ENCODE measurements at regions not wholly inside any gene's neighbourhood (a gene's known extent, or its start where the extent isn't known, plus 50 kb on each side); places are given as distances from the start of the nearest gene placed in this dataset.

DNA sequence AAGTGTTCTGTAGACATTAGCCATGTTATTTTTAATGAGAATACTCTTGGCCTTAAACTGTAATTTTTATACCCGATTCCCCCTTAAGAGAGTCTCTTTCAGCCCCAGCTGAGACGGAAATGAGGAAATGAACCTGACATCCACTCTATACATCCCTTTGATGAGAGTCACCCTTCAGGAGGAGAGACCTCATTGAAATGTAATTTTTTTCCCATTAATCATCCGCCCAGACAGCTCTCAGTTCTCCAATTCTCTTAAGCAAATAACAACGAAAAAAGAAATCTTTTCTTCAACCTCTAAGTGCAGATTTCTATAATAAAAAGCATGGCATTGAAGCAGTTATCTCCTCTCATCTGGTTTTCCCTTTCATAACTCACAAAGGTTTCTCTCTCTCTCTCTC, 243.8 kb upstream of the PMEPA1 start:
- peak; percentile 59 for DNase-seq
- TF ChIP-seq EZH2 (IDR thresholded peaks at IDR 0.05; ENCODE audit: low read length, unreplicated experiment) = no peak
- TF ChIP-seq, protein P1, sequence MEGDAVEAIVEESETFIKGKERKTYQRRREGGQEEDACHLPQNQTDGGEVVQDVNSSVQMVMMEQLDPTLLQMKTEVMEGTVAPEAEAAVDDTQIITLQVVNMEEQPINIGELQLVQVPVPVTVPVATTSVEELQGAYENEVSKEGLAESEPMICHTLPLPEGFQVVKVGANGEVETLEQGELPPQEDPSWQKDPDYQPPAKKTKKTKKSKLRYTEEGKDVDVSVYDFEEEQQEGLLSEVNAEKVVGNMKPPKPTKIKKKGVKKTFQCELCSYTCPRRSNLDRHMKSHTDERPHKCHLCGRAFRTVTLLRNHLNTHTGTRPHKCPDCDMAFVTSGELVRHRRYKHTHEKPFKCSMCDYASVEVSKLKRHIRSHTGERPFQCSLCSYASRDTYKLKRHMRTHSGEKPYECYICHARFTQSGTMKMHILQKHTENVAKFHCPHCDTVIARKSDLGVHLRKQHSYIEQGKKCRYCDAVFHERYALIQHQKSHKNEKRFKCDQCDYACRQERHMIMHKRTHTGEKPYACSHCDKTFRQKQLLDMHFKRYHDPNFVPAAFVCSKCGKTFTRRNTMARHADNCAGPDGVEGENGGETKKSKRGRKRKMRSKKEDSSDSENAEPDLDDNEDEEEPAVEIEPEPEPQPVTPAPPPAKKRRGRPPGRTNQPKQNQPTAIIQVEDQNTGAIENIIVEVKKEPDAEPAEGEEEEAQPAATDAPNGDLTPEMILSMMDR (conservative IDR thresholded peaks at IDR 0.05; ENCODE audit: low read depth, low read length) = no peak
- no peak for TF ChIP-seq EZH2phosphoT487 (IDR thresholded peaks at IDR 0.05; ENCODE audit: borderline replicate concordance, low read length)
- POLR2A ChIA-PET (ENCODE audit: unreplicated experiment) = no interaction called here

DNA sequence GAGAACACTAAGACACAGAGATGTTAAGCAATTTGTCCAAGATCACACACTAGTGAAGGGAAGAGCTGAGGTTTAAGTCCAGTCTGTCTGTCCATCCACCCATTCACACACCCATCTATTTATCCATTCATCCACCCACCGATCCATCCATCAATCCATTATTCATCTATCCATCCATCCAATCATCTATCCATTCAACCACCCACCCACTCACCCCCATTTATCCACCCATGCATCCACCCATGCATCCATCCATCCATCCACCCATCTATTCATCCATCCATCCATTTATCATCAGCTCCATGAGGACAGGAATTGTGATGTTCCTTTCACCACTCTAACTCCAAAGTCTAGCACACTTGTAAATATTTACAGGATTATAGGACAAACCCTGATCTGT, 242.3 kb upstream of the PMEPA1 start:
- H4K20me1 ChIP-seq (ENCODE audit: low read length) = no peaks in the 10 kb centered on the region
- no peak overlapping the region for H3K4me2 ChIP-seq (ENCODE audit: low read length)
- TF ChIP-seq EZH2 (IDR thresholded peaks at IDR 0.05; ENCODE audit: low read length, unreplicated experiment) (no peak), EZH2phosphoT487 (IDR thresholded peaks at IDR 0.05; ENCODE audit: borderline replicate concordance, low read length) (no peak)
- TF ChIP-seq, protein P1 (conservative IDR thresholded peaks at IDR 0.05; ENCODE audit: low read depth, low read length) = no peak
- ChIA-PET CTCF (no interaction called here), POLR2A (ENCODE audit: unreplicated experiment) (no interaction called here)
- H3K36me3 ChIP-seq (ENCODE audit: low read depth, low read length) = no peaks in the 10 kb centered on the region
- no peak overlapping the region for H2AFZ ChIP-seq (ENCODE audit: low read length)
- no peak overlapping the region for H3K27ac ChIP-seq (ENCODE audit: low read length)
- no peak for ATAC-seq
- no peak overlapping the region for H3K4me3 ChIP-seq (ENCODE audit: low read length)
- no peaks in the 10 kb centered on the region for H3K4me1 ChIP-seq (ENCODE audit: insufficient read depth, low read length)
- no peak overlapping the region for H3K9ac ChIP-seq (ENCODE audit: low read length)
- no peaks in the 10 kb centered on the region for H3K27me3 ChIP-seq (ENCODE audit: low read length)
- no peaks in the 10 kb centered on the region for H3K79me2 ChIP-seq (ENCODE audit: low read length)
- no peaks in the 10 kb centered on the region for H3F3A ChIP-seq (ENCODE audit: low read length, unreplicated experiment)
- DNase-seq = no peak
- no peaks in the 10 kb centered on the region for H3K9me2 ChIP-seq (replicated peaks; ENCODE audit: low read length)
- H3K9me3 ChIP-seq (ENCODE audit: low read length) = no peaks in the 10 kb centered on the region
- BruUV-seq (replicated peaks) = no TSS peak
- intact Hi-C loops (cut with micrococcal nuclease) = no loop called here

More for the DNA sequence above, 243.8 kb upstream of the PMEPA1 start:
- H2AFZ ChIP-seq (ENCODE audit: low read length) = no peak overlapping the region
- no peak overlapping the region for H3K4me2 ChIP-seq (ENCODE audit: low read length)
- intact Hi-C loops (cut with micrococcal nuclease) = no loop called here
- no peaks in the 10 kb centered on the region for H3K4me1 ChIP-seq (ENCODE audit: insufficient read depth, low read length)
- H3K9me2 ChIP-seq (replicated peaks; ENCODE audit: low read length) = no peaks in the 10 kb centered on the region
- 0 out of 2 replicates have a peak, but pooled peaks have one; percentile 22 for ATAC-seq
- no peaks in the 10 kb centered on the region for H3K9me3 ChIP-seq (ENCODE audit: low read length)
- no peak overlapping the region for H3K27ac ChIP-seq (ENCODE audit: low read length)
- H3K27me3 ChIP-seq (ENCODE audit: low read length) = no peaks in the 10 kb centered on the region
- BruUV-seq (replicated peaks) = no TSS peak
- no peaks in the 10 kb centered on the region for H3K36me3 ChIP-seq (ENCODE audit: low read depth, low read length)
- no peaks in the 10 kb centered on the region for H3K79me2 ChIP-seq (ENCODE audit: low read length)
- no peaks in the 10 kb centered on the region for H4K20me1 ChIP-seq (ENCODE audit: low read length)
- no peak overlapping the region for H3K9ac ChIP-seq (ENCODE audit: low read length)
- no peak overlapping the region for H3K4me3 ChIP-seq (ENCODE audit: low read length)
- H3F3A ChIP-seq (ENCODE audit: low read length, unreplicated experiment) = no peaks in the 10 kb centered on the region
- CTCF ChIA-PET = interaction anchor here (0.7 kb wide), 1 partner anchor 13 kb away, joined by 11 read pairs; no protein-coding TSS in a partner anchor

DNA sequence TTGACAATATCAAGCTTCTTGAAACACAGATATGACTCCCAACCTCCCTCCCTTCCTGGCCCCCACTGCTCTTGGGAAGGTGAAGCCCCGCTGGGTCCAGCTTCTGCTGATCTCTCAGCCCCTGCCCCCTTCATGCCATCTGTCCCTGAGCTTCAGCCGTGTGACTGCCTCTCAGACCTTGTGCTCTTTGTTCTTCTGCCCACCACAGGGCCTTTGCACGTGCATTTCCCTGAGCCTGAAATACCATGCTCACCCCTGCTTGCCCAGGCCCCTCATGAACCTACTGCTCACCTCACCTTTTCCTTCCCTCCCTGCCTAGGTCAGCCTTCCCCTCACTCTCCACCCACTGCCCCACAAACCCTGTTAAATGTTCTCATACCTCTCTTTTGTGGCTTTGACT, 241.7 kb upstream of the PMEPA1 start:
- no peak for TF ChIP-seq EZH2phosphoT487 (IDR thresholded peaks at IDR 0.05; ENCODE audit: borderline replicate concordance, low read length)
- no peak for TF ChIP-seq EZH2 (IDR thresholded peaks at IDR 0.05; ENCODE audit: low read length, unreplicated experiment)
- TF ChIP-seq, protein P1 (conservative IDR thresholded peaks at IDR 0.05; ENCODE audit: low read depth, low read length) = no peak
- no peak for DNase-seq
- intact Hi-C loops (cut with micrococcal nuclease) = no loop called here
- Histone ChIP-seq H3K4me2 (ENCODE audit: low read length) (no peak overlapping the region), H3K27me3 (ENCODE audit: low read length) (no peaks in the 10 kb centered on the region), H2AFZ (ENCODE audit: low read length) (no peak overlapping the region), H3K4me1 (ENCODE audit: insufficient read depth, low read length) (no peaks in the 10 kb centered on the region), H3K36me3 (ENCODE audit: low read depth, low read length) (no peaks in the 10 kb centered on the region), H3F3A (ENCODE audit: low read length, unreplicated experiment) (no peaks in the 10 kb centered on the region), H3K9me2 (replicated peaks; ENCODE audit: low read length) (no peaks in the 10 kb centered on the region), H3K4me3 (ENCODE audit: low read length) (no peak overlapping the region), H4K20me1 (ENCODE audit: low read length) (no peaks in the 10 kb centered on the region), H3K9me3 (ENCODE audit: low read length) (no peaks in the 10 kb centered on the region), H3K79me2 (ENCODE audit: low read length) (no peaks in the 10 kb centered on the region), H3K27ac (ENCODE audit: low read length) (no peak overlapping the region), H3K9ac (ENCODE audit: low read length) (no peak overlapping the region)
- no peak for ATAC-seq
- no TSS peak for BruUV-seq (replicated peaks)
- ChIA-PET POLR2A (ENCODE audit: unreplicated experiment) (no interaction called here), CTCF (no interaction called here)
